H1 (cell line): ENCODE measurements at regions not wholly inside any gene's neighbourhood (a gene's known extent, or its start where the extent isn't known, plus 50 kb on each side); places are given as distances from the start of the nearest gene placed in this dataset.

Source experiments
- CTCF ChIA-PET: fragments of 300-600 bp; sonication (Branson Sonifier 250); formaldehyde crosslinking; loops from one replicate; lab custom pipeline; 2021; ENCODE audit not compliant: partially characterized antibody; lab: Charles Lee
- POLR2A ChIA-PET: fragments of 300-600 bp; sonication (Branson Sonifier 250); formaldehyde crosslinking; loops from one replicate; lab custom pipeline; 2021; ENCODE audit warnings: inconsistent platforms; ENCODE audit not compliant: partially characterized antibody; lab: Charles Lee
- DNase-seq, 2 experiments: peaks; one replicate each; pipeline versions ENCODE4 v3.0.0 to v3.0.0-alpha.2; 2010 to 2022; ENCODE audit warnings: low spot score in 2 of 2, low read depth in 1 of 2, mixed read lengths in 1 of 2
- FAIRE-seq: peaks from 2 replicates; lab custom pipeline; 2011; peaks lifted over from hg19 to GRCh38; lab: Jason Lieb, UNC
- H2AFZ ChIP-seq: 2 replicates; pipeline ENCODE4 v1.8.1; 2012; ENCODE audit warnings: low read length, inconsistent platforms
- H2AK5ac ChIP-seq: 2 replicates; pipeline ENCODE4 v1.6.1; 2013; ENCODE audit warnings: low read depth, low read length
- H2BK120ac ChIP-seq: replicated peaks from 2 replicates; pipeline ENCODE3; 2013; ENCODE audit warnings: low read depth, low read length, inconsistent platforms
- H2BK12ac ChIP-seq: 2 replicates; pipeline ENCODE4 v1.6.1; 2013; ENCODE audit warnings: low read depth, low read length
- H2BK15ac ChIP-seq: 2 replicates; pipeline ENCODE4 v1.6.1; 2013; ENCODE audit warnings: low read length
- H2BK20ac ChIP-seq: 2 replicates; pipeline ENCODE4 v1.6.1; 2013; ENCODE audit warnings: low read length
- H2BK5ac ChIP-seq: 2 replicates; pipeline ENCODE4 v1.6.1; 2013; ENCODE audit warnings: low read depth, low read length
- H3K14ac ChIP-seq: 2 replicates; pipeline ENCODE4 v1.6.1; 2013; ENCODE audit warnings: inconsistent platforms; ENCODE audit not compliant: insufficient read length
- H3K18ac ChIP-seq: 2 replicates; pipeline ENCODE4 v1.6.1; 2013; ENCODE audit warnings: low read length; ENCODE audit errors: extremely low read depth
- H3K23ac ChIP-seq: 2 replicates; pipeline ENCODE4 v1.6.1; 2013; ENCODE audit warnings: inconsistent platforms; ENCODE audit not compliant: insufficient read length
- H3K23me2 ChIP-seq: 2 replicates; pipeline ENCODE4 v1.6.1; 2013; ENCODE audit warnings: low read depth, low read length
- H3K27ac ChIP-seq: 2 replicates; pipeline ENCODE4 v1.6.1; 2011; ENCODE audit warnings: low read depth, low read length, inconsistent platforms
- H3K27me3 ChIP-seq, 4 experiments: replicated peaks in 1 of 4; 1 replicate in 1 of 4; 2 replicates in 3 of 4; pipeline versions ENCODE4 v1.6.1 to v1.8.1; 2011 to 2013; ENCODE audit warnings: low read length in 3 of 4, mild to moderate bottlenecking in 3 of 4, inconsistent platforms in 2 of 4, mixed read lengths in 2 of 4, moderate library complexity in 1 of 4; ENCODE audit not compliant: control insufficient read depth in 3 of 4, insufficient read depth in 3 of 4; ENCODE audit errors: extremely low read depth in 1 of 4
- H3K36me3 ChIP-seq, 4 experiments: 2 replicates each; pipeline versions ENCODE4 v1.6.1 to v1.8.1; 2011 to 2013; ENCODE audit warnings: mild to moderate bottlenecking in 4 of 4, low read length in 3 of 4, moderate library complexity in 2 of 4, control low read depth in 1 of 4, inconsistent platforms in 1 of 4; ENCODE audit not compliant: insufficient read depth in 4 of 4, control insufficient read depth in 2 of 4
- H3K4ac ChIP-seq: replicated peaks from 2 replicates; pipeline ENCODE3; 2013; ENCODE audit warnings: low read length, low read depth, mixed read lengths, inconsistent platforms; ENCODE audit not compliant: insufficient read length
- H3K4me1 ChIP-seq, 4 experiments: replicated peaks in 1 of 4; 1 replicate in 1 of 4; 2 replicates in 3 of 4; pipeline versions ENCODE4 v1.6.1 to v1.8.1; 2011 to 2013; ENCODE audit warnings: low read length in 3 of 4, inconsistent platforms in 2 of 4, mixed read lengths in 1 of 4; ENCODE audit not compliant: insufficient read depth in 4 of 4, control insufficient read depth in 3 of 4
- H3K4me2 ChIP-seq, 2 experiments: 2 replicates each; pipeline versions ENCODE4 v1.6.1 to v1.8.1; 2011 to 2013; ENCODE audit warnings: low read depth in 2 of 2, low read length in 2 of 2, control low read depth in 1 of 2, inconsistent platforms in 1 of 2, mild to moderate bottlenecking in 1 of 2; ENCODE audit not compliant: insufficient read depth in 1 of 2
- H3K4me3 ChIP-seq, 4 experiments: fragments of 200-600, 300-600 bp in 1 of 4; sonication (generic), shearing (Covaris generic), sonication (Bioruptor Twin) in 1 of 4; 2 replicates each; pipeline versions ENCODE4 v1.5.1 to v1.8.1; 2011 to 2016; ENCODE audit warnings: low read length in 4 of 4, low read depth in 3 of 4, control low read depth in 2 of 4, inconsistent platforms in 2 of 4, mild to moderate bottlenecking in 2 of 4, mixed read lengths in 1 of 4, moderate library complexity in 1 of 4; ENCODE audit not compliant: insufficient read depth in 2 of 4; ENCODE audit errors: extremely low read depth in 1 of 4
- H3K56ac ChIP-seq: replicated peaks from 2 replicates; pipeline ENCODE3; 2013; ENCODE audit warnings: low read depth, mild to moderate bottlenecking, mixed read lengths, low read length, inconsistent platforms; ENCODE audit not compliant: insufficient read length
- H3K79me1 ChIP-seq: 2 replicates; pipeline ENCODE4 v1.6.1; 2013; ENCODE audit warnings: low read depth, low read length, control low read depth
- H3K79me2 ChIP-seq, 2 experiments: 2 replicates each; pipeline versions ENCODE4 v1.6.1 to v1.8.1; 2012 to 2013; ENCODE audit warnings: low read length in 2 of 2, mild to moderate bottlenecking in 2 of 2, inconsistent platforms in 1 of 2; ENCODE audit not compliant: insufficient read depth in 2 of 2, control insufficient read depth in 1 of 2
- H3K9ac ChIP-seq, 4 experiments: replicated peaks in 1 of 4; 1 replicate in 1 of 4; 2 replicates in 3 of 4; pipeline versions ENCODE4 v1.6.1 to v1.8.1; 2011 to 2013; ENCODE audit warnings: low read depth in 3 of 4, low read length in 3 of 4, control low read depth in 2 of 4, mild to moderate bottlenecking in 2 of 4, moderate library complexity in 2 of 4, inconsistent platforms in 1 of 4; ENCODE audit errors: extremely low read depth in 1 of 4
- H3K9me3 ChIP-seq, 2 experiments: 2 replicates each; pipeline versions ENCODE4 v1.6.1 to v1.8.1; 2012 to 2013; ENCODE audit warnings: mild to moderate bottlenecking in 2 of 2, moderate library complexity in 2 of 2, control low read depth in 1 of 2, inconsistent platforms in 1 of 2, low read depth in 1 of 2, low read length in 1 of 2, mixed read lengths in 1 of 2; ENCODE audit not compliant: insufficient read depth in 2 of 2
- H4K20me1 ChIP-seq, 2 experiments: replicated peaks in 1 of 2; 2 replicates each; pipeline versions ENCODE3 to v1.8.1; 2011 to 2013; ENCODE audit warnings: inconsistent platforms in 2 of 2, low read length in 2 of 2, mild to moderate bottlenecking in 1 of 2; ENCODE audit not compliant: insufficient read depth in 2 of 2, control insufficient read depth in 1 of 2
- H4K5ac ChIP-seq: 2 replicates; pipeline ENCODE4 v1.6.1; 2013; ENCODE audit warnings: low read length, low read depth, mixed read lengths, inconsistent platforms; ENCODE audit not compliant: insufficient read length
- H4K8ac ChIP-seq: 2 replicates; pipeline ENCODE4 v1.8.0; 2013; ENCODE audit warnings: mild to moderate bottlenecking, moderate library complexity, low read length, inconsistent platforms; ENCODE audit not compliant: insufficient read depth; ENCODE audit errors: extremely low read depth
- H4K91ac ChIP-seq: replicated peaks from 2 replicates; pipeline ENCODE3; 2013; ENCODE audit warnings: low read length, mixed read lengths, inconsistent platforms; ENCODE audit not compliant: insufficient read length
- ASH2L ChIP-seq: fragments of 200-600, 300-600 bp; sonication (generic); IDR thresholded peaks from one replicate; pipeline ENCODE4 v1.7.1; 2017; ENCODE audit warnings: low read length
- ATF3 ChIP-seq: IDR thresholded peaks from 2 replicates; pipeline ENCODE4 v1.6.1; 2011; ENCODE audit warnings: low read depth, mild to moderate bottlenecking, low read length; ENCODE audit not compliant: insufficient read depth
- BCL11A ChIP-seq, 2 experiments: IDR thresholded peaks; one replicate each; pipeline ENCODE4 v1.6.1; 2011; ENCODE audit warnings: low read depth in 2 of 2, low read length in 2 of 2, mild to moderate bottlenecking in 2 of 2
- JUN ChIP-seq: IDR thresholded peaks from 2 replicates; pipeline ENCODE4 v1.6.1; 2011; ENCODE audit warnings: low read depth, mild to moderate bottlenecking, improper control_type of control experiment, low read length
- JUND ChIP-seq: IDR thresholded peaks from 2 replicates; pipeline ENCODE4 v1.6.1; 2011; ENCODE audit warnings: mild to moderate bottlenecking, improper control_type of control experiment, low read length
- KDM1A ChIP-seq: fragments of 200-600, 300-600 bp; sonication (generic); IDR thresholded peaks from 2 replicates; pipeline ENCODE4 v1.7.1; 2016; ENCODE audit warnings: mild to moderate bottlenecking, low read length, borderline replicate concordance
- MAX ChIP-seq: IDR thresholded peaks from 2 replicates; pipeline ENCODE4 v1.6.1; 2012; ENCODE audit warnings: inconsistent platforms
- NANOG ChIP-seq: IDR thresholded peaks from 2 replicates; pipeline ENCODE4 v1.6.1; 2011; ENCODE audit warnings: low read length, low read depth, mild to moderate bottlenecking, inconsistent platforms; ENCODE audit not compliant: insufficient read depth, poor library complexity, severe bottlenecking
- RBBP5 ChIP-seq: IDR thresholded peaks from 2 replicates; pipeline ENCODE4 v1.7.1; 2012; ENCODE audit warnings: low read depth, mild to moderate bottlenecking, inconsistent platforms, low read length, moderate library complexity, borderline replicate concordance
- SIX5 ChIP-seq: IDR thresholded peaks from 2 replicates; pipeline ENCODE4 v1.6.1; 2011; ENCODE audit warnings: mild to moderate bottlenecking, low read depth, low read length
- SP1 ChIP-seq: IDR thresholded peaks from 2 replicates; pipeline ENCODE4 v1.6.1; 2011; ENCODE audit warnings: low read depth, low read length
- SRF ChIP-seq: IDR thresholded peaks from 2 replicates; pipeline ENCODE4 v1.6.1; 2011; ENCODE audit warnings: mild to moderate bottlenecking, low read depth, low read length, moderate library complexity
- SUZ12 ChIP-seq: fragments of 200-600 bp; sonication (generic); IDR thresholded peaks from 2 replicates; pipeline ENCODE4 v1.6.1; 2012; ENCODE audit warnings: mild to moderate bottlenecking, inconsistent platforms, low read length, moderate library complexity, mixed read lengths
- TAF1 ChIP-seq: IDR thresholded peaks from 2 replicates; pipeline ENCODE4 v1.6.1; 2011; ENCODE audit warnings: mild to moderate bottlenecking, low read depth, low read length
- ZNF274 ChIP-seq: IDR thresholded peaks from 2 replicates; pipeline ENCODE4 v1.7.0; 2012; ENCODE audit warnings: low read length, borderline replicate concordance; ENCODE audit errors: extremely low read depth
- WGBS, 2 experiments: shearing (Covaris generic) in 1 of 2; methylation state at CpG; one replicate each; pipeline versions ENCODE4 v1.1.6 to v1.1.7; 2013 to 2015; ENCODE audit warnings: low lambda C conversion rate in 2 of 2, mixed read lengths in 2 of 2, inconsistent platforms in 1 of 2, low coverage in 1 of 2, missing lambda C conversion rate in 1 of 2; ENCODE audit not compliant: insufficient replicate concordance in 2 of 2, insufficient coverage in 1 of 2, insufficient read length in 1 of 2; ENCODE audit errors: extremely low coverage in 1 of 2, missing lambda C conversion rate in 1 of 2; 5-methylcytosine and 5-hydroxymethylcytosine counted together

- Histone ChIP-seq H4K5ac (no peak overlapping the region), H2BK120ac (no peak overlapping the region), H4K8ac (no peak overlapping the region), H3K56ac (no peak overlapping the region), H2BK20ac (no peak overlapping the region), H3K4ac (no peak overlapping the region), H3K18ac (no peak overlapping the region), H3K27ac (no peak overlapping the region), H3K23me2 (no peaks in the 10 kb centered on the region), H3K4me3 (no peak overlapping the region), H3K79me1 (no peaks in the 10 kb centered on the region), H4K20me1 (no peaks in the 10 kb centered on the region), H3K27me3 (no peaks in the 10 kb centered on the region), H3K79me2 (no peaks in the 10 kb centered on the region), H3K23ac (no peak overlapping the region), H2AFZ (no peak overlapping the region), H2BK5ac (no peak overlapping the region), H3K36me3 (no peaks in the 10 kb centered on the region), H4K91ac (no peak overlapping the region), H3K14ac (no peak overlapping the region), H2BK12ac (no peak overlapping the region), H3K9me3 (peaks cover 13 to 16% of the 10 kb centered on the region in 2 experiments), H3K9ac (no peak overlapping the region), H3K4me2 (no peak overlapping the region), H3K4me1 (peaks cover 0 to 8% (median 7%) of the 10 kb centered on the region in 4 experiments; a peak in 4 of 7 replicates), H2BK15ac (no peak overlapping the region), H2AK5ac (no peak overlapping the region)
- CTCF ChIA-PET = interaction anchor here (0.9 to 4.5 kb wide), 3 partner anchors 9 to 88 kb away, joined by 4 to 31 read pairs (median 4); no protein-coding TSS in a partner anchor
- POLR2A ChIA-PET = interaction anchor here (0.8 kb wide), 1 partner anchor 9 kb away, joined by 3 read pairs; no protein-coding TSS in a partner anchor
- DNase-seq (no peak), FAIRE-seq (no peak)
- WGBS, 2 experiments = 84% methylated on average over 5 of the region's 5 CpGs; no CpG with 5 or more reads in 1 of the 2 experiments
- TF ChIP-seq ATF3 (no peak), MAX (no peak), KDM1A (no peak), NANOG (no peak), ZNF274 (no peak), BCL11A (IDR thresholded peaks at IDR 0.05; ENCODE audit: low read depth in 2 of 2, low read length in 2 of 2) (no peak), SIX5 (no peak), JUN (no peak), TAF1 (no peak), SP1 (no peak), RBBP5 (no peak), SRF (no peak), JUND (no peak), SUZ12 (no peak), ASH2L (no peak)
Measured at GRCh38 chr1:233527818-233528217, 86.1 kb upstream of the KCNK1 start.
